ENCODE measurements at regions not wholly inside any gene's neighbourhood (a gene's known extent, or its start where the extent isn't known, plus 50 kb on each side); places are given as distances from the start of the nearest gene placed in this dataset.
"Not testable (repeated sequence)": the region's sequence is repeated elsewhere in the genome, so short reads cannot be mapped to it uniquely, and the experiment has no call there.

- peak; percentile 73 for DNase-seq (ENCODE audit: low read depth)
These were observed 181.9 kb upstream of the HMHB1 start for GRCh38 chr5:143629871-143630659.

- DNase-seq (ENCODE audit: low read depth), result not testable (repeated sequence)
These were observed 186.9 kb upstream of the HMHB1 start for GRCh38 chr5:143625048-143625447.

- no peak for DNase-seq (ENCODE audit: low read depth)
These were observed 187.5 kb upstream of the HMHB1 start for GRCh38 chr5:143624465-143624864.

- no peak for DNase-seq (ENCODE audit: low read depth)
These were observed 192.9 kb upstream of the HMHB1 start for GRCh38 chr5:143619040-143619439.

GRCh38 chr5:143618141-143618540 is 193.8 kb upstream of the HMHB1 start:
- DNase-seq (ENCODE audit: low read depth), result no peak

DNA sequence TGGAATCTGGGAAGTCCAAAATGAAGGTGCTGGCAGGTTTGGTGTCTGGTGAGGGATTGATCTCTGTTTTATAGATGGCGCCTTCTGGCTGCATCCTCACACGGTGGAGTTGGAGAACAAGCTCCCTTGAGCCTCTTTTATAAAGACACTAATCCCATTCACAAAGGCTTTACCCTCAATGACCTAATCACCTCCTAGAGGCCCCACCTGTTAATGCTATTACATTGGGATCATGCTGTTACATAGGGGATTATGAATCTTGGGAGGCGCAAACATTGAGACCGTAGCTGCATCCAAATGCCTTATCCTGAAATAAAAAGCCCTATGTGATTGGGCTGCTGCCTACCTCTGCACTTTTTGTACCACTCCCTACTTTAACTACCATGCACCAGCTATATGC is 197.1 kb upstream of the HMHB1 start:
- DNase-seq (ENCODE audit: low read depth), result no peak

DNA sequence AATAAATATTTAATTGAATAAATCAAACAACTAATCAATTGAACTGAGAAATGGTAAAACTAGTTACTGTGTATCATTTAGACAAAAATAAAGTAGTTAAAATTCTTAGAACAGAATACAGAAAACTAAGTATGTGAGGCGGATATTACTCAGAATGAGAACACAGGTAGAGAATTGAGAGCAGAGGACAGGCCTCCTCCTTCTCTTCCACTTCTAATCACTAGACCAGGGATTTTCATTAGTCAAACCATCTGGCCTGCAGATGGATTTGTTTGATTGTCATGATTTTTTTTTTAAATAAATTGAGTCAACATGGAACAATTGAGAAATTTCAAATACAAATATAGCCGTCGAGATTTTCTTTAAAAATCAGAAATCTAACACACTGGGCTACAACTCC is 198.6 kb upstream of the HMHB1 start:
- no peak for DNase-seq (ENCODE audit: low read depth)

DNA sequence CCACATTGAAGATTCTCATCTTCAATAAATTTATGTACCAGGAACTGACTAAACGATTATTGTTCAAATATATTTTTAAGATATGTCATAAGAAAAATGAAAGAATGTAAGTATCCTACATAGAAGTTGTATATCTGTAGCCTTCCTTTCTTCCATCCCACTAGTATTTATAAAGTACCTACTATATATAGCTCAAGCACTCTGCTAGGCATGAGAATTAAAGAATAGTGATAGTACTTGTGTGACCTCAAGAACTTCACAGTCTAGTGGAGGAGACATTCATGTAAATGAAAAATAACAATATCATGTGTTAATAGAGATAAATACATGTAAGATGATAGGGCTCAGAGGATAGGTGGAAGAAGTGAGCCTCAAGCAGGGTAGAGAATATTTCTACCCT is 201.0 kb upstream of the HMHB1 start:
- DNase-seq (ENCODE audit: low read depth), result no peak

DNA sequence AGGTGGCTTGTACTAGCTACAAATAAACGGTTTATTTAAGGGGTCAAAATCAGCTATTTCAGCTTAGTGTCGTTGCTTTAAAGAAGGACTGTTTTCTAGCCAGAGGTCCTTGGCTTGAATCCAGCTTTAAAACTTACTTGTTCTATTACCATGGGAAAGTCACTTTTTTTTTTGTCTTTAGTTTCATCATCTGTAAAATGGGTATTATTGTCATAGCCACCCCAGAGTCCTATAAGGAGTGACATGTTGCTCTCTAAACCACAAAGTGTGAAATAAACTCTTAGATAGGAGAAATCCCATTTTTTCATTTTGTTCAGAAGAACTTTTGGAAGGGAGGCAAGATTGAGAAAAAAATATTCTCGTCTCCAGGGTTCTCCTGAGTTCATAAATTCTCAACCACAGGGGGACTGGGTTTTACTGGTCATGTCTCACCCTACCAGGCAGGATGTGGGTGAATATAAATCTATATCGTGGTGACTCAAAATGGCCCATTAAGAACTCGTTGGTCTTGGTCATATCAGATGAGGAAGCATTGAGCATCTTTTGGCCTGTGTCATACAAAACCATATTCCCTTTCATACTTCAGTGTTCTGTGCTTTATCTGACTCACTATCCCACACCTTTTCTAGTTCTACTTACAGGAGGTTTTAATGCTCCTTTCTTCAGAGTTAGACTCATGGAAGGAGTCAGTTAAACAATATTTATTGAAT is 202.7 kb upstream of the NR3C1 start:
- DNase-seq (ENCODE audit: low read depth), result no peak

DNA sequence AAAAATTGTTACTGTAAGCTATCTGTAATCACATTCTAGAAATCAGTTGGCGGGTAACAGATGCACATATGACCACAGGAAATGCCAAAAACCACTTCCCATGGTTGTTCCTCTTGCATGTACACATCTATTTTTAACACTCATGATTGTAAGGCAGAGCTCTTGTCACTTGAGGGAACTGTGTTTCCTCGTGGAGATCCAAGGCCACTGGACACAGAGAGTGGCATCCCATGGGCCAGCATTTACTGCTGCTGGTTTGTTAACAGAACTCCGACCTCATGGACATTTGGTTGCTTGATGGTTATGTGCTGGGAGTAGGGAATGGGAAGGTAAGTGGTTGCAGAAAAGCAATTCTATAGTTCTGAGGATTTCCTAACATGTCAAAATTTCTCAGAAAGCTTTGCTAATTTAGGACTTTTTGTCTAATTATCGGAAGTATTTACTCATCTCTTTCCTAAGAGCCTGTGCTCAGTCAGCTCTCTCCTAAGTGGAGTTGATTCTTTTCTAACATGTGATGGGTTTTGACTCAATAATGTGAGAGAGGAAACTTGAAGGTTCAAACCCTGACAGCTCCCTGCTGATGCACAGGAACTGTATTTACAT is 202.0 kb upstream of the NR3C1 start:
- peak; percentile 44 for DNase-seq (ENCODE audit: low read depth)

- DNase-seq (ENCODE audit: low read depth), result no peak
These were observed 198.4 kb upstream of the NR3C1 start for GRCh38 chr5:143601917-143602333.

DNA sequence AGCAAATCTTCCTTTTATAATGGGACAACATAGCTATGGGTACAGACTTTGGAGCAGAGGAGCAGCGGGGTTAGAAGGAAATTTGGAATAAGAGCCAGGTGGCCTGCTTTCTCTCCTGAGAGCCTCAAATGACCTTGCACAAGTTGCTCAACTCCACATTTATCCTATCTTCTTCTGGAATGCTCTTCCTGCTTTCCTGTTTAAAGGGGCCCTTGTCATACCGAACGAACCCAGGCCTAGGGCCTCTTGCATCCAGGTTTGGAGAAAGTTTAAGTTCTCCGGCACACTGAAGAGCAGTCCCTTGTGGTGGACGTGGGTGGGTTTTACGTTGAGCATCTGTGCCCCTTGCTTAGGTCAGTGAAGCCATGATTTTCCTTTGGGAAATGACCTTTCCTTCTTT is 197.9 kb upstream of the NR3C1 start:
- DNase-seq (ENCODE audit: low read depth), result no peak

GRCh38 chr5:143600396-143601075 is 197.1 kb upstream of the NR3C1 start:
- peak; percentile 71 for DNase-seq (ENCODE audit: low read depth)

DNA sequence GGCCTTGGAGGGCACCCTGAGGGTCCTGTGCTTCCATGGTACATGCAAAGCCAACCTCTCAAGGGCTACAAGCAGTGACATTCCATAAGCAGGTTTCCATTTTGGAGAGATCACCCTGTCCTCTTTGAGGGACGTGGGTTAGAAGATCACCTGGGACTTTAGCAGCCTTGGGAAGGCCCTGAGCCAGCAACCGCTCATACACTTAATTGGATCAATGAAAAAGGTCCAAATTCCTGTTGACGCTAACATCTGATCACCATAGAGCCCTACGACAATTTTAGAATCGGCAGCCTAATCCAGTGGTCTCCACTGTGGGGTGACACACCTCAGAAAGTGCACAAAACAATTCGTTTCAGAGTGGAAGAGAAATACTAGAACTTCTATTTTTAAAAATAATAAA is 196.0 kb upstream of the NR3C1 start:
- DNase-seq (ENCODE audit: low read depth), result no peak

DNA sequence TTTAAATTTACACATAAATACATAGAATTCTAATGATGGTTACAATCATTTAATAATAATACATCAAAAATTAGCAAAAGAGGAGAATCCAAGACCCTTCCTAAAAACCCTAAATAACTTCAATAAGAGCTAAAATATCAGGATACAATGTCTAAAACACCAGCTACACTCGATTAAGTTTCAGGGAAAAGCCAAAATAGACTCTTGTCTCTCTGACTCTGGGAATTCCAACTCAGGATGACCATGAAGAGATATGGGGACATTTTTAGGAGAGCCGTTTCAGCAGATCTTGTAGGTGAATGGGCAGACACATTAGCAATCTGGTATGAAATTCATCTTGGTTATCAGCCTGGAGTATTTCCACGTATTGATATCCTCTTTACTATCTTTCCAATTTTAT is 193.3 kb upstream of the NR3C1 start:
- no peak for DNase-seq (ENCODE audit: low read depth)

- peak; percentile 72 for DNase-seq (ENCODE audit: low read depth)
These were observed 191.7 kb upstream of the NR3C1 start for GRCh38 chr5:143594902-143595818.

- no peak for DNase-seq (ENCODE audit: low read depth)
These were observed 190.2 kb upstream of the NR3C1 start for GRCh38 chr5:143593723-143594122.

GRCh38 chr5:143592648-143593047 is 189.2 kb upstream of the NR3C1 start:
- peak; percentile 66 for DNase-seq (ENCODE audit: low read depth)

GRCh38 chr5:143588933-143589662 is 185.6 kb upstream of the NR3C1 start:
- no peak for DNase-seq (ENCODE audit: low read depth)

DNA sequence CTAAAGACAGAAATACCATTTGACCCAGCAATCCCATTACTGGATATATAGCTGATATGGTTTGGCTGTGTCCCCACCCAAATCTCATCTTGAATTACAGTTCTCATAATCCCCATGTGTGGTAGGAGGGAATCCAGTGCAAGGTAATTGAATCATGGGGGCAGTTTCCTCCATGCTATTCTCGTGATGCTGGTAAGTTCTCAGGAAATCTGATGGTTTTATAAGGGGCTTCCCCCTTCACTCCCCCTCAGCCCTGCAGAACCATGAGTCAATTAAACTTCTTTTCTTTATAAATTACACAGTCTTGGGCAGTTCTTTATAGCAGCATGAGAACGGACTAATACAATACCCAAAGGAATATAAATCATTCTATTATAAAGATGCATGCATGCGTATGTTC is 184.6 kb upstream of the NR3C1 start:
- DNase-seq (ENCODE audit: low read depth), result not testable (repeated sequence)

All from iris pigment epithelial cell (primary cell).